H1 (cell line): ENCODE measurements at regions not wholly inside any gene's neighbourhood (a gene's known extent, or its start where the extent isn't known, plus 50 kb on each side); places are given as distances from the start of the nearest gene placed in this dataset.

Experiments used
- CTCF ChIA-PET: fragments of 300-600 bp; sonication (Branson Sonifier 250); formaldehyde crosslinking; loops from one replicate; lab custom pipeline; 2021; ENCODE audit not compliant: partially characterized antibody; lab: Charles Lee
- POLR2A ChIA-PET: fragments of 300-600 bp; sonication (Branson Sonifier 250); formaldehyde crosslinking; loops from one replicate; lab custom pipeline; 2021; ENCODE audit warnings: inconsistent platforms; ENCODE audit not compliant: partially characterized antibody; lab: Charles Lee
- DNase-seq, 2 experiments: peaks; one replicate each; pipeline versions ENCODE4 v3.0.0 to v3.0.0-alpha.2; 2010 to 2022; ENCODE audit warnings: low spot score in 2 of 2, low read depth in 1 of 2, mixed read lengths in 1 of 2
- FAIRE-seq: peaks from 2 replicates; lab custom pipeline; 2011; peaks lifted over from hg19 to GRCh38; lab: Jason Lieb, UNC
- H2AFZ ChIP-seq: 2 replicates; pipeline ENCODE4 v1.8.1; 2012; ENCODE audit warnings: low read length, inconsistent platforms
- H2AK5ac ChIP-seq: 2 replicates; pipeline ENCODE4 v1.6.1; 2013; ENCODE audit warnings: low read depth, low read length
- H2BK120ac ChIP-seq: replicated peaks from 2 replicates; pipeline ENCODE3; 2013; ENCODE audit warnings: low read depth, low read length, inconsistent platforms
- H2BK12ac ChIP-seq: 2 replicates; pipeline ENCODE4 v1.6.1; 2013; ENCODE audit warnings: low read depth, low read length
- H2BK15ac ChIP-seq: 2 replicates; pipeline ENCODE4 v1.6.1; 2013; ENCODE audit warnings: low read length
- H2BK20ac ChIP-seq: 2 replicates; pipeline ENCODE4 v1.6.1; 2013; ENCODE audit warnings: low read length
- H2BK5ac ChIP-seq: 2 replicates; pipeline ENCODE4 v1.6.1; 2013; ENCODE audit warnings: low read depth, low read length
- H3K14ac ChIP-seq: 2 replicates; pipeline ENCODE4 v1.6.1; 2013; ENCODE audit warnings: inconsistent platforms; ENCODE audit not compliant: insufficient read length
- H3K18ac ChIP-seq: 2 replicates; pipeline ENCODE4 v1.6.1; 2013; ENCODE audit warnings: low read length; ENCODE audit errors: extremely low read depth
- H3K23ac ChIP-seq: 2 replicates; pipeline ENCODE4 v1.6.1; 2013; ENCODE audit warnings: inconsistent platforms; ENCODE audit not compliant: insufficient read length
- H3K23me2 ChIP-seq: 2 replicates; pipeline ENCODE4 v1.6.1; 2013; ENCODE audit warnings: low read depth, low read length
- H3K27ac ChIP-seq: 2 replicates; pipeline ENCODE4 v1.6.1; 2011; ENCODE audit warnings: low read depth, low read length, inconsistent platforms
- H3K27me3 ChIP-seq, 4 experiments: replicated peaks in 1 of 4; 1 replicate in 1 of 4; 2 replicates in 3 of 4; pipeline versions ENCODE4 v1.6.1 to v1.8.1; 2011 to 2013; ENCODE audit warnings: low read length in 3 of 4, mild to moderate bottlenecking in 3 of 4, inconsistent platforms in 2 of 4, mixed read lengths in 2 of 4, moderate library complexity in 1 of 4; ENCODE audit not compliant: control insufficient read depth in 3 of 4, insufficient read depth in 3 of 4; ENCODE audit errors: extremely low read depth in 1 of 4
- H3K36me3 ChIP-seq, 4 experiments: 2 replicates each; pipeline versions ENCODE4 v1.6.1 to v1.8.1; 2011 to 2013; ENCODE audit warnings: mild to moderate bottlenecking in 4 of 4, low read length in 3 of 4, moderate library complexity in 2 of 4, control low read depth in 1 of 4, inconsistent platforms in 1 of 4; ENCODE audit not compliant: insufficient read depth in 4 of 4, control insufficient read depth in 2 of 4
- H3K4ac ChIP-seq: replicated peaks from 2 replicates; pipeline ENCODE3; 2013; ENCODE audit warnings: low read length, low read depth, mixed read lengths, inconsistent platforms; ENCODE audit not compliant: insufficient read length
- H3K4me1 ChIP-seq, 4 experiments: replicated peaks in 1 of 4; 1 replicate in 1 of 4; 2 replicates in 3 of 4; pipeline versions ENCODE4 v1.6.1 to v1.8.1; 2011 to 2013; ENCODE audit warnings: low read length in 3 of 4, inconsistent platforms in 2 of 4, mixed read lengths in 1 of 4; ENCODE audit not compliant: insufficient read depth in 4 of 4, control insufficient read depth in 3 of 4
- H3K4me2 ChIP-seq, 2 experiments: 2 replicates each; pipeline versions ENCODE4 v1.6.1 to v1.8.1; 2011 to 2013; ENCODE audit warnings: low read depth in 2 of 2, low read length in 2 of 2, control low read depth in 1 of 2, inconsistent platforms in 1 of 2, mild to moderate bottlenecking in 1 of 2; ENCODE audit not compliant: insufficient read depth in 1 of 2
- H3K4me3 ChIP-seq, 4 experiments: fragments of 200-600, 300-600 bp in 1 of 4; sonication (generic), shearing (Covaris generic), sonication (Bioruptor Twin) in 1 of 4; 2 replicates each; pipeline versions ENCODE4 v1.5.1 to v1.8.1; 2011 to 2016; ENCODE audit warnings: low read length in 4 of 4, low read depth in 3 of 4, control low read depth in 2 of 4, inconsistent platforms in 2 of 4, mild to moderate bottlenecking in 2 of 4, mixed read lengths in 1 of 4, moderate library complexity in 1 of 4; ENCODE audit not compliant: insufficient read depth in 2 of 4; ENCODE audit errors: extremely low read depth in 1 of 4
- H3K56ac ChIP-seq: replicated peaks from 2 replicates; pipeline ENCODE3; 2013; ENCODE audit warnings: low read depth, mild to moderate bottlenecking, mixed read lengths, low read length, inconsistent platforms; ENCODE audit not compliant: insufficient read length
- H3K79me1 ChIP-seq: 2 replicates; pipeline ENCODE4 v1.6.1; 2013; ENCODE audit warnings: low read depth, low read length, control low read depth
- H3K79me2 ChIP-seq, 2 experiments: 2 replicates each; pipeline versions ENCODE4 v1.6.1 to v1.8.1; 2012 to 2013; ENCODE audit warnings: low read length in 2 of 2, mild to moderate bottlenecking in 2 of 2, inconsistent platforms in 1 of 2; ENCODE audit not compliant: insufficient read depth in 2 of 2, control insufficient read depth in 1 of 2
- H3K9ac ChIP-seq, 4 experiments: replicated peaks in 1 of 4; 1 replicate in 1 of 4; 2 replicates in 3 of 4; pipeline versions ENCODE4 v1.6.1 to v1.8.1; 2011 to 2013; ENCODE audit warnings: low read depth in 3 of 4, low read length in 3 of 4, control low read depth in 2 of 4, mild to moderate bottlenecking in 2 of 4, moderate library complexity in 2 of 4, inconsistent platforms in 1 of 4; ENCODE audit errors: extremely low read depth in 1 of 4
- H3K9me3 ChIP-seq, 2 experiments: 2 replicates each; pipeline versions ENCODE4 v1.6.1 to v1.8.1; 2012 to 2013; ENCODE audit warnings: mild to moderate bottlenecking in 2 of 2, moderate library complexity in 2 of 2, control low read depth in 1 of 2, inconsistent platforms in 1 of 2, low read depth in 1 of 2, low read length in 1 of 2, mixed read lengths in 1 of 2; ENCODE audit not compliant: insufficient read depth in 2 of 2
- H4K20me1 ChIP-seq, 2 experiments: replicated peaks in 1 of 2; 2 replicates each; pipeline versions ENCODE3 to v1.8.1; 2011 to 2013; ENCODE audit warnings: inconsistent platforms in 2 of 2, low read length in 2 of 2, mild to moderate bottlenecking in 1 of 2; ENCODE audit not compliant: insufficient read depth in 2 of 2, control insufficient read depth in 1 of 2
- H4K5ac ChIP-seq: 2 replicates; pipeline ENCODE4 v1.6.1; 2013; ENCODE audit warnings: low read length, low read depth, mixed read lengths, inconsistent platforms; ENCODE audit not compliant: insufficient read length
- H4K8ac ChIP-seq: 2 replicates; pipeline ENCODE4 v1.8.0; 2013; ENCODE audit warnings: mild to moderate bottlenecking, moderate library complexity, low read length, inconsistent platforms; ENCODE audit not compliant: insufficient read depth; ENCODE audit errors: extremely low read depth
- H4K91ac ChIP-seq: replicated peaks from 2 replicates; pipeline ENCODE3; 2013; ENCODE audit warnings: low read length, mixed read lengths, inconsistent platforms; ENCODE audit not compliant: insufficient read length
- ATF2 ChIP-seq: IDR thresholded peaks from 2 replicates; pipeline ENCODE4 v1.6.1; 2012; ENCODE audit warnings: low read length, inconsistent platforms
- JUN ChIP-seq: IDR thresholded peaks from 2 replicates; pipeline ENCODE4 v1.6.1; 2011; ENCODE audit warnings: low read depth, mild to moderate bottlenecking, improper control_type of control experiment, low read length
- MAFK ChIP-seq: IDR thresholded peaks from 2 replicates; pipeline ENCODE4 v1.6.1; 2012; ENCODE audit warnings: low read depth, mild to moderate bottlenecking, improper control_type of control experiment, low read length
- POU5F1 ChIP-seq: IDR thresholded peaks from 2 replicates; pipeline ENCODE4 v1.6.1; 2011; ENCODE audit warnings: low read depth, mild to moderate bottlenecking, low read length, moderate library complexity
- RBBP5 ChIP-seq: IDR thresholded peaks from 2 replicates; pipeline ENCODE4 v1.7.1; 2012; ENCODE audit warnings: low read depth, mild to moderate bottlenecking, inconsistent platforms, low read length, moderate library complexity, borderline replicate concordance
- SIN3A ChIP-seq, 2 experiments: IDR thresholded peaks in 1 of 2; conservative IDR thresholded peaks in 1 of 2; 2 replicates each; pipeline ENCODE4 v1.6.1; 2011 to 2012; ENCODE audit warnings: low read length in 2 of 2, improper control_type of control experiment in 1 of 2, low read depth in 1 of 2, mild to moderate bottlenecking in 1 of 2
- WGBS, 2 experiments: shearing (Covaris generic) in 1 of 2; methylation state at CpG; one replicate each; pipeline versions ENCODE4 v1.1.6 to v1.1.7; 2013 to 2015; ENCODE audit warnings: low lambda C conversion rate in 2 of 2, mixed read lengths in 2 of 2, inconsistent platforms in 1 of 2, low coverage in 1 of 2, missing lambda C conversion rate in 1 of 2; ENCODE audit not compliant: insufficient replicate concordance in 2 of 2, insufficient coverage in 1 of 2, insufficient read length in 1 of 2; ENCODE audit errors: extremely low coverage in 1 of 2, missing lambda C conversion rate in 1 of 2; 5-methylcytosine and 5-hydroxymethylcytosine counted together

- Histone ChIP-seq H3K18ac (no peak overlapping the region), H2BK15ac (no peak overlapping the region), H3K4me3 (no peak overlapping the region), H2BK12ac (no peak overlapping the region), H3K79me2 (no peaks in the 10 kb centered on the region), H3K79me1 (no peaks in the 10 kb centered on the region), H3K4ac (no peak overlapping the region), H4K5ac (no peak overlapping the region), H2AFZ (no peak overlapping the region), H3K27me3 (no peaks in the 10 kb centered on the region), H3K9ac (no peak overlapping the region), H3K4me2 (no peak overlapping the region), H3K4me1 (no peaks in the 10 kb centered on the region; a peak in 1 of 7 replicates), H4K91ac (no peak overlapping the region), H3K14ac (no peak overlapping the region), H2BK20ac (no peak overlapping the region), H3K36me3 (no peaks in the 10 kb centered on the region), H3K23ac (no peak overlapping the region), H4K8ac (no peak overlapping the region), H4K20me1 (peaks cover 0 to 5% of the 10 kb centered on the region in 2 experiments), H3K9me3 (no peaks in the 10 kb centered on the region), H2AK5ac (no peak overlapping the region), H2BK5ac (no peak overlapping the region), H3K56ac (no peak overlapping the region), H3K23me2 (peaks cover 11% of the 10 kb centered on the region; the same call in 1 of the 2 replicates), H2BK120ac (no peak overlapping the region), H3K27ac (no peak overlapping the region)
- no peak for TF ChIP-seq JUN
- TF ChIP-seq SIN3A (conservative IDR thresholded peaks at IDR 0.05 in 1 of 2, IDR thresholded peaks at IDR 0.05 in 1 of 2; ENCODE audit: low read depth in 1 of 2, low read length in 2 of 2): no peak
- TF ChIP-seq POU5F1: no peak
- TF ChIP-seq ATF2: no peak
- TF ChIP-seq MAFK: no peak
- no peak for TF ChIP-seq RBBP5
- ChIA-PET CTCF (interaction anchor here (1.0 to 1.9 kb wide), 3 partner anchors 26 to 134 kb away, joined by 4 to 6 read pairs (median 4); no protein-coding TSS in a partner anchor), POLR2A (no interaction called here)
- WGBS, 2 experiments: 95% methylated on average over 9 of the region's 9 CpGs; no CpG with 5 or more reads in 1 of the 2 experiments
- FAIRE-seq (no peak), DNase-seq (no peak)
Measured at GRCh38 chr18:78743078-78743477, 236.5 kb upstream of the SALL3 start.
